ENCODE measurements at regions not wholly inside any gene's neighbourhood (a gene's known extent, or its start where the extent isn't known, plus 50 kb on each side); places are given as distances from the start of the nearest gene placed in this dataset.

- in situ Hi-C loops (cut with MboI; ENCODE audit: low pct_unique_long_range_greater_than_20kb in 2 of 9, low sequenced_read_pairs in 9 of 9, unreplicated experiment in 9 of 9) = no loop called here
- Histone ChIP-seq H3K4me3 (no peak overlapping the region), H3K27ac (no peak overlapping the region), H3K4me1 (replicated peaks in 1 of 2) (no peaks in the 10 kb centered on the region)
- WGBS, 10 experiments = 0 to 82% methylated on average over 2 of the region's 2 CpGs; no CpG with 5 or more reads in 8 of the 10 experiments
- peak in 3 of 8 experiments; percentile 31 to 74 (median 46) for ATAC-seq (replicated peaks in 6 of 8)
Observed at GRCh38 chrX:42491137-42491907, 286.6 kb downstream of the PPP1R2C start.

GRCh38 chrX:42490111-42490510 lies 287.9 kb downstream of the PPP1R2C start:
- in situ Hi-C loops (cut with MboI; ENCODE audit: low pct_unique_long_range_greater_than_20kb in 2 of 9, low sequenced_read_pairs in 9 of 9, unreplicated experiment in 9 of 9) = no loop called here
- no peak overlapping the region for H3K27ac ChIP-seq
- 0 to 90% (median 72%) methylated on average over 1 to 3 of the region's 3 CpGs; no CpG with 5 or more reads in 6 of the 10 experiments for WGBS, 10 experiments
- H3K4me1 ChIP-seq (replicated peaks in 1 of 2) = no peaks in the 10 kb centered on the region
- no peak for ATAC-seq (replicated peaks in 6 of 8)
- H3K4me3 ChIP-seq = no peak overlapping the region

GRCh38 chrX:42485601-42486000 lies 292.4 kb downstream of the PPP1R2C start:
- WGBS, 10 experiments = 0 to 83% (median 8%) methylated on average over 1 to 2 of the region's 2 CpGs; no CpG with 5 or more reads in 4 of the 10 experiments
- ATAC-seq (replicated peaks in 6 of 8) = no peak
- Histone ChIP-seq H3K4me3 (no peak overlapping the region), H3K4me1 (replicated peaks in 1 of 2) (no peaks in the 10 kb centered on the region), H3K27ac (no peak overlapping the region)
- in situ Hi-C loops (cut with MboI; ENCODE audit: low pct_unique_long_range_greater_than_20kb in 2 of 9, low sequenced_read_pairs in 9 of 9, unreplicated experiment in 9 of 9) = no loop called here

GRCh38 chrX:42484233-42484632 lies 293.7 kb downstream of the PPP1R2C start:
- WGBS, 10 experiments = 33 to 100% (median 100%) methylated on average over 1 of the region's 1 CpG; no CpG with 5 or more reads in 7 of the 10 experiments
- Histone ChIP-seq H3K27ac (no peak overlapping the region), H3K4me1 (replicated peaks in 1 of 2) (no peaks in the 10 kb centered on the region), H3K4me3 (no peak overlapping the region)
- in situ Hi-C loops (cut with MboI; ENCODE audit: low pct_unique_long_range_greater_than_20kb in 2 of 9, low sequenced_read_pairs in 9 of 9, unreplicated experiment in 9 of 9) = no loop called here
- no peak for ATAC-seq (replicated peaks in 6 of 8)

- in situ Hi-C loops (cut with MboI; ENCODE audit: low pct_unique_long_range_greater_than_20kb in 2 of 9, low sequenced_read_pairs in 9 of 9, unreplicated experiment in 9 of 9) = no loop called here
Observed at GRCh38 chrX:42477396-42477795, 300.6 kb downstream of the PPP1R2C start.

DNA sequence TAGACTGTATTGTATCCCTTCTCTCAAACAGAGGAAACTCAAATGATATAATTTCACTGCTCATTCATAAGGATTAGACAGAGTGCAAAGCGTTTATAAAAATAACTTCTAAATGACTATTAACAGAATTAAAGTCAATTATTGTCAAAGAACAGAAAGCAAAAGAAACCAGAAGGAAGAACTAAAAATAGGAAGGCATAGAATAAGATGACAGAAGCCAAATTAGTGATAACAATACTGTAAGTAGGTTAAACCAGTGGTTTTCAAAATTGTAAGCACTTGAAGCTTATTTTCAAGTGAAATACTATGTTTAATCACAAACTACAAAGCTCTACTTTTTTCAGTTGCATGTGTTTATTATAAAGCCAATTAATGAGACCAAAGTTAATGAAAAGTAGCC lies 305.2 kb downstream of the PPP1R2C start:
- H3K4me1 ChIP-seq (replicated peaks in 1 of 2) = no peaks in the 10 kb centered on the region
- no peak overlapping the region for H3K4me3 ChIP-seq
- no peak for ATAC-seq (replicated peaks in 6 of 8)
- 0 to 100% (median 64%) methylated on average over 1 of the region's 1 CpG; no CpG with 5 or more reads in 2 of the 10 experiments for WGBS, 10 experiments
- in situ Hi-C loops (cut with MboI; ENCODE audit: low pct_unique_long_range_greater_than_20kb in 2 of 9, low sequenced_read_pairs in 9 of 9, unreplicated experiment in 9 of 9) = no loop called here
- no peak overlapping the region for H3K27ac ChIP-seq

More at GRCh38 chrX:42477396-42477795, 300.6 kb downstream of the PPP1R2C start:
- Histone ChIP-seq H3K27ac (no peak overlapping the region), H3K4me1 (replicated peaks in 1 of 2) (no peaks in the 10 kb centered on the region), H3K4me3 (no peak overlapping the region)
- ATAC-seq (replicated peaks in 6 of 8) = no peak
- WGBS, 10 experiments = 13 to 100% (median 74%) methylated on average over 1 of the region's 1 CpG; no CpG with 5 or more reads in 4 of the 10 experiments

DNA sequence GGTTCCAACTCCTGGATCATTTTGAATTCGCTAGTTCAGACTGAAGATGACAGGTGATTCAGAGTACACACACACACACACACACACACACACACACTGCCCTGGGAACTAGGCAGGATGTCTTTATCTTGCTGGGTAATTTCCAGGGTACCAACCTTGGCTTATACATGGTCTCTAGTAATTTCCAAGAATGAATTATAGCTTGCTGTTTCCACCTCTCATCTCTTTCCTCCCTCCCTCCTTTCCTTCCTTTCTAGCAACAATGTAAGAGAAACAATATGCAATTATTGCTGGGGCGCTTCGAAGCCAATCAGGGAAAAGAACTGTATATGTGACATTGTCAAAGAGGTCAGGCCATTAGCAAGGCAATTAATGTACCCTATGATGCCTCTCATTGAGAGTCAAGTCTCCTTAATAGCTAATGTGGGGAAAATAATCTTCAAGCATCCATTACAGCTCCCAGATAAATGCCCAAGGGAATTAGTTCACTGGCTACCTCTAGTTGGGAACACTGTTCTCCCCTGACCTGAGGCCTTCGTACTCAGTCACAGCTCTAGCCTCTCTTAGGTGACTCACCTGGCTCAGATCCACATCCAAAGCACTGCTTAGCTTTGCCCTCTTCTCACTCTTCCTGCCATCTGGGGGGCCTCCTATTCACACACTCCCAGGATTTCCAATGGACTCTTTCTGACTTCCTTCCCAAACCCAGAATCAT lies 311.5 kb downstream of the PPP1R2C start:
- Histone ChIP-seq H3K4me1 (replicated peaks in 1 of 2) (peaks cover 0 to 3% of the 10 kb centered on the region in 2 donors), H3K27ac (no peak overlapping the region), H3K4me3 (no peak overlapping the region)
- ATAC-seq (replicated peaks in 6 of 8) = peak in 5 of 8 experiments; percentile 45 to 94 (median 75)
- in situ Hi-C loops (cut with MboI; ENCODE audit: low pct_unique_long_range_greater_than_20kb in 2 of 9, low sequenced_read_pairs in 9 of 9, unreplicated experiment in 9 of 9) = no loop called here
- 0 to 93% (median 60%) methylated on average over 1 to 4 of the region's 4 CpGs; no CpG with 5 or more reads in 5 of the 10 experiments for WGBS, 10 experiments

GRCh38 chrX:42465821-42466220 lies 312.1 kb downstream of the PPP1R2C start:
- in situ Hi-C loops (cut with MboI; ENCODE audit: low pct_unique_long_range_greater_than_20kb in 2 of 9, low sequenced_read_pairs in 9 of 9, unreplicated experiment in 9 of 9) = no loop called here
- Histone ChIP-seq H3K4me1 (replicated peaks in 1 of 2) (peaks cover 0 to 3% of the 10 kb centered on the region in 2 donors), H3K4me3 (no peak overlapping the region), H3K27ac (no peak overlapping the region)
- WGBS, 10 experiments = 11 to 83% (median 39%) methylated on average over 1 of the region's 1 CpG; no CpG with 5 or more reads in 6 of the 10 experiments
- no peak for ATAC-seq (replicated peaks in 6 of 8)

DNA sequence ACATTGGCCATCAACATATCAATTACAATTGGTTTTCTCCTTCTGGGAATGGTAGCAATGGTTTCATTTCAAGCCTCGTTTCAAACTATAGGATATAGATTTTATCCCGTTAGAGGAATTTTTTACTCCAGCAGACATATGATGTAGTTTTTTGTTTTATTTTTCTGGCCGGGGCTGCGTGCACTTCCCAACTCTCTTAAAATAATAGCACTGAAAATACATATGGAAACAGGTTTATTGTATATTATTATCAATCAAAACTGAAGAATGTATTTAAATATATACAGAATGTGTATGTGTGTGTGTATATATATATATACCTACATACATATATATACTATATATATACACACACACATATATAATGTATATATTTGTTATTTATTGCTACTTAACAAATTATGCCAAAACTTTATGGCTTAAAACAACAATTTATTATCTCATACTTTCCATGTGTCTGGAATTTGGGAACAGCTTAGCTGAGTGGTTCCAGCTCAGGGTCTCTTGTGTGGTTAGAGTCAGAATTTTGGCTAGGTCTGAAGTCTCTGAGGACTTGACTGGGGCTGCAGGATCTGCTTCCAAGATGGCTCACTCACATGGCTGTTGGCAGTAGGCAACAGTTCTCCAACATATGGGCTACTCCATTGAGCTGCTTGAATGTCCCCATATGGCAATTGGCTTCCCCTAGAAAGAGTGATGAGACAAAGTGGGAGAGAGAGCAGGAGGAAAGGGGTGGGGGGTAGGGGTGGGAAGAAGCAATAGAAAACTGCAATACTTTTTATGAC lies 314.1 kb downstream of the PPP1R2C start:
- WGBS, 10 experiments = 0 to 100% (median 100%) methylated on average over 1 to 3 of the region's 4 CpGs; no CpG with 5 or more reads in 5 of the 10 experiments
- no peak overlapping the region for H3K27ac ChIP-seq
- no peak overlapping the region for H3K4me3 ChIP-seq
- H3K4me1 ChIP-seq (replicated peaks in 1 of 2) = peaks cover 0 to 3% of the 10 kb centered on the region in 2 donors
- no peak for ATAC-seq (replicated peaks in 6 of 8)
- in situ Hi-C loops (cut with MboI; ENCODE audit: low pct_unique_long_range_greater_than_20kb in 2 of 9, low sequenced_read_pairs in 9 of 9, unreplicated experiment in 9 of 9) = no loop called here

GRCh38 chrX:42462917-42463316 lies 315.0 kb downstream of the PPP1R2C start:
- Histone ChIP-seq H3K27ac (no peak overlapping the region), H3K4me3 (no peak overlapping the region), H3K4me1 (replicated peaks in 1 of 2) (peaks cover 0 to 3% of the 10 kb centered on the region in 2 donors)
- ATAC-seq (replicated peaks in 6 of 8) = no peak
- in situ Hi-C loops (cut with MboI; ENCODE audit: low pct_unique_long_range_greater_than_20kb in 2 of 9, low sequenced_read_pairs in 9 of 9, unreplicated experiment in 9 of 9) = no loop called here

- Histone ChIP-seq H3K4me3 (no peak overlapping the region), H3K27ac (no peak overlapping the region), H3K4me1 (replicated peaks in 1 of 2) (no peaks in the 10 kb centered on the region)
- WGBS, 10 experiments = 33 to 100% (median 85%) methylated on average over 1 to 4 of the region's 4 CpGs; no CpG with 5 or more reads in 6 of the 10 experiments
- ATAC-seq (replicated peaks in 6 of 8) = no peak
- in situ Hi-C loops (cut with MboI; ENCODE audit: low pct_unique_long_range_greater_than_20kb in 2 of 9, low sequenced_read_pairs in 9 of 9, unreplicated experiment in 9 of 9) = no loop called here
Observed at GRCh38 chrX:42460706-42461105, 317.3 kb downstream of the PPP1R2C start.

DNA sequence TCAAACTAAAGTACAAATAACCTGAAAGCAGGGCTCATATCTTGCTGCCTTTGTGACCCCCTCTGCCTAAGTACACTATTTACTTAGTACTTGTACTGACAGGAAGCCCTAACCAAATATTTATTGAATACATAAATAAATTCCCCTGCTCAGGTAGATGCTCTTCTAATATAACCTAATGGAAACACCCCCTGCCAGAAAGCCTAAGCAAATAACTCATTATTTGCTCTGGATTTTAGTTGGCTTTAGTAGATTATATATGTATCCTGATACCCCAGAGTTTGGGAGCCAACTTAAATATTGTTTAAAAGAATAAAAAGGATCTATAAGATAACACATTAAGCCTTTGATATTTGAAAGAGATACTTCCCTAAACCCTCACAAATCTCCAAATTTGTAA lies 318.2 kb downstream of the PPP1R2C start:
- ATAC-seq (replicated peaks in 6 of 8) = no peak
- Histone ChIP-seq H3K4me3 (no peak overlapping the region), H3K27ac (no peak overlapping the region), H3K4me1 (replicated peaks in 1 of 2) (no peaks in the 10 kb centered on the region)
- in situ Hi-C loops (cut with MboI; ENCODE audit: low pct_unique_long_range_greater_than_20kb in 2 of 9, low sequenced_read_pairs in 9 of 9, unreplicated experiment in 9 of 9) = no loop called here

GRCh38 chrX:42456176-42456700 lies 321.7 kb downstream of the PPP1R2C start:
- ATAC-seq (replicated peaks in 6 of 8) = no peak
- 0 to 100% (median 75%) methylated on average over 1 to 9 of the region's 9 CpGs; no CpG with 5 or more reads in 3 of the 10 experiments for WGBS, 10 experiments
- H3K4me1 ChIP-seq (replicated peaks in 1 of 2) = no peaks in the 10 kb centered on the region
- no peak overlapping the region for H3K4me3 ChIP-seq
- in situ Hi-C loops (cut with MboI; ENCODE audit: low pct_unique_long_range_greater_than_20kb in 2 of 9, low sequenced_read_pairs in 9 of 9, unreplicated experiment in 9 of 9) = no loop called here
- no peak overlapping the region for H3K27ac ChIP-seq

All from motor neuron (in vitro differentiated cells).